Liver (tissue), 8 donors: ENCODE measurements at regions not wholly inside any gene's neighbourhood (a gene's known extent, or its start where the extent isn't known, plus 50 kb on each side); places are given as distances from the start of the nearest gene placed in this dataset.

Source experiments
- DNase-seq: peaks from one replicate; pipeline ENCODE4 v3.0.0-alpha.2; 2017; ENCODE audit warnings: low spot score
- H3K27ac ChIP-seq, 2 donors: one replicate each; pipeline ENCODE4 v1.7.0; 2013; ENCODE audit warnings: inconsistent platforms in 2 of 2, low read length in 2 of 2, control low read depth in 1 of 2, low read depth in 1 of 2, mild to moderate bottlenecking in 1 of 2
- H3K27me3 ChIP-seq, 4 donors: one replicate each; pipeline versions ENCODE4 v1.6.1 to v1.7.0; 2013; ENCODE audit warnings: low read length in 3 of 4, inconsistent platforms in 1 of 4, mild to moderate bottlenecking in 1 of 4, moderate library complexity in 1 of 4; ENCODE audit not compliant: control insufficient read depth in 4 of 4, insufficient read depth in 4 of 4
- H3K36me3 ChIP-seq, 4 donors: one replicate each; pipeline versions ENCODE4 v1.6.1 to v1.7.0; 2013; ENCODE audit warnings: low read length in 3 of 4, mild to moderate bottlenecking in 3 of 4, low read depth in 1 of 4, moderate library complexity in 1 of 4; ENCODE audit not compliant: control insufficient read depth in 4 of 4, insufficient read depth in 3 of 4
- H3K4me1 ChIP-seq, 4 donors: one replicate each; pipeline versions ENCODE4 v1.6.1 to v1.7.0; 2013; ENCODE audit warnings: low read length in 3 of 4, mild to moderate bottlenecking in 3 of 4, moderate library complexity in 1 of 4; ENCODE audit not compliant: control insufficient read depth in 4 of 4, insufficient read depth in 4 of 4
- H3K4me3 ChIP-seq, 3 donors: one replicate each; pipeline versions ENCODE4 v1.6.1 to v1.7.0; 2013; ENCODE audit warnings: low read length in 3 of 3, control low read depth in 1 of 3, low read depth in 1 of 3, mild to moderate bottlenecking in 1 of 3
- H3K9ac ChIP-seq, 2 donors: one replicate each; pipeline ENCODE4 v1.7.0; 2013; ENCODE audit warnings: low read length in 2 of 2, mild to moderate bottlenecking in 2 of 2, moderate library complexity in 2 of 2, control low read depth in 1 of 2, low read depth in 1 of 2
- H3K9me3 ChIP-seq, 4 donors: one replicate each; pipeline versions ENCODE4 v1.6.1 to v1.7.0; 2013; ENCODE audit warnings: low read length in 3 of 4; ENCODE audit not compliant: control insufficient read depth in 4 of 4
- EGR1 ChIP-seq, 2 donors: IDR thresholded peaks; 2 replicates each; pipeline ENCODE4 v1.6.1; 2016 to 2018; ENCODE audit warnings: antibody characterized with exemption in 2 of 2, low read depth in 2 of 2
- FOXA1 ChIP-seq: IDR thresholded peaks from 2 replicates; pipeline ENCODE4 v1.6.1; 2016; ENCODE audit warnings: antibody characterized with exemption
- FOXA2 ChIP-seq: IDR thresholded peaks from 2 replicates; pipeline ENCODE4 v1.6.1; 2016; ENCODE audit warnings: antibody characterized with exemption
- GABPA ChIP-seq, 2 donors: IDR thresholded peaks in 1 of 2; conservative IDR thresholded peaks in 1 of 2; 2 replicates each; pipeline ENCODE4 v1.6.1; 2016; ENCODE audit warnings: antibody characterized with exemption in 2 of 2, mild to moderate bottlenecking in 1 of 2, moderate library complexity in 1 of 2
- HNF4A ChIP-seq, 2 donors: conservative IDR thresholded peaks; 2 replicates each; pipeline ENCODE4 v1.6.1; 2016; ENCODE audit warnings: antibody characterized with exemption in 2 of 2, mild to moderate bottlenecking in 2 of 2
- HNF4G ChIP-seq: IDR thresholded peaks from 2 replicates; pipeline ENCODE4 v1.6.1; 2016; ENCODE audit warnings: antibody characterized with exemption
- JUND ChIP-seq, 2 donors: IDR thresholded peaks; 2 replicates each; pipeline ENCODE4 v1.6.1; 2016; ENCODE audit warnings: antibody characterized with exemption in 2 of 2
- NR2F2 ChIP-seq: IDR thresholded peaks from 2 replicates; pipeline ENCODE4 v1.6.1; 2016; ENCODE audit warnings: antibody characterized with exemption
- RAD21 ChIP-seq, 2 donors: IDR thresholded peaks; 2 replicates each; pipeline ENCODE4 v1.6.1; 2016; ENCODE audit warnings: antibody characterized with exemption in 2 of 2, mild to moderate bottlenecking in 2 of 2
- RXRA ChIP-seq, 2 donors: IDR thresholded peaks; 2 replicates each; pipeline ENCODE4 v1.6.1; 2017 to 2018; ENCODE audit warnings: antibody characterized with exemption in 2 of 2, mild to moderate bottlenecking in 1 of 2
- SP1 ChIP-seq: IDR thresholded peaks from 2 replicates; pipeline ENCODE4 v1.6.1; 2018; ENCODE audit warnings: antibody characterized with exemption, mild to moderate bottlenecking
- TAF1 ChIP-seq: conservative IDR thresholded peaks from 2 replicates; pipeline ENCODE4 v1.6.1; 2016; ENCODE audit warnings: antibody characterized with exemption, mild to moderate bottlenecking
- YY1 ChIP-seq: IDR thresholded peaks from 2 replicates; pipeline ENCODE4 v1.6.1; 2016; ENCODE audit warnings: antibody characterized with exemption, mild to moderate bottlenecking
- WGBS: extraction: QIAGEN DNeasy Blood & Tissue Kit; methylation state at CpG from one replicate; pipeline ENCODE4 v1.1.7; 2013; 5-methylcytosine and 5-hydroxymethylcytosine counted together
- TF ChIP-seq, protein P1 (sequence below): IDR thresholded peaks from 2 replicates; pipeline ENCODE4 v1.6.1; 2016; ENCODE audit warnings: antibody characterized with exemption
- TF ChIP-seq, protein P2 (sequence below): IDR thresholded peaks from 2 replicates; pipeline ENCODE4 v1.6.1; 2016; ENCODE audit warnings: antibody characterized with exemption
- TF ChIP-seq, protein P3 (sequence below): fragments of 150-350 bp; IDR thresholded peaks from 2 replicates; pipeline ENCODE4 v1.5.1; 2017; ENCODE audit warnings: improper control_type of control experiment, low read depth, low read length; ENCODE audit not compliant: missing input control
- TF ChIP-seq, protein P4 (sequence below): IDR thresholded peaks from 2 replicates; pipeline ENCODE4 v1.6.1; 2016; ENCODE audit warnings: antibody characterized with exemption
- donor health status: healthy.
- donor health status: healthy.
- donor health status: healthy.
- donor health status: healthy.
- donor health status: healthy.

DNA sequence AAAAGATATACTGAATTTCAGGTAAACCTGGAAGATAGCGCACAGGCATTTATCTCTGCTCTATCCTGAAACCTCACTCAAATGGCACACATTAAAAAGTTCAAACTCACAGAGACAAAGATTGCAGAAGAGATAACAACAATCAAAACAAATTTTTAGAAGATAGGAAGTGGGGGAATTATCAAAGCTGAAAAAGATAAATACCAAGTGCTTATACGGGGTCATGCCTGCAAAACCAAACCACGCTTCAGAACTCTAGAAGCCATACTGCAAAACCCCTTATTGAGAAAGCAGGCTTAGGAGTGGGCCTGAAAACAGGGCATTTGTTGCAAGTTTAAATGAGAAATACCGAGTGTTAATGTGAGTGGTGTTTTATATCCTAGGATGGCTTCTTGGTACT, 76.8 kb downstream of the BARHL2 start (continued):
- TF ChIP-seq, protein P1, sequence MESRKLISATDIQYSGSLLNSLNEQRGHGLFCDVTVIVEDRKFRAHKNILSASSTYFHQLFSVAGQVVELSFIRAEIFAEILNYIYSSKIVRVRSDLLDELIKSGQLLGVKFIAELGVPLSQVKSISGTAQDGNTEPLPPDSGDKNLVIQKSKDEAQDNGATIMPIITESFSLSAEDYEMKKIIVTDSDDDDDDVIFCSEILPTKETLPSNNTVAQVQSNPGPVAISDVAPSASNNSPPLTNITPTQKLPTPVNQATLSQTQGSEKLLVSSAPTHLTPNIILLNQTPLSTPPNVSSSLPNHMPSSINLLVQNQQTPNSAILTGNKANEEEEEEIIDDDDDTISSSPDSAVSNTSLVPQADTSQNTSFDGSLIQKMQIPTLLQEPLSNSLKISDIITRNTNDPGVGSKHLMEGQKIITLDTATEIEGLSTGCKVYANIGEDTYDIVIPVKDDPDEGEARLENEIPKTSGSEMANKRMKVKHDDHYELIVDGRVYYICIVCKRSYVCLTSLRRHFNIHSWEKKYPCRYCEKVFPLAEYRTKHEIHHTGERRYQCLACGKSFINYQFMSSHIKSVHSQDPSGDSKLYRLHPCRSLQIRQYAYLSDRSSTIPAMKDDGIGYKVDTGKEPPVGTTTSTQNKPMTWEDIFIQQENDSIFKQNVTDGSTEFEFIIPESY = no peak
- TF ChIP-seq JUND (IDR thresholded peaks at IDR 0.05) = no peak
- TF ChIP-seq TAF1 = no peak
- no peak for TF ChIP-seq YY1
- TF ChIP-seq NR2F2 = no peak
- no peak for TF ChIP-seq GABPA (IDR thresholded peaks at IDR 0.05 in 1 of 2, conservative IDR thresholded peaks at IDR 0.05 in 1 of 2)
- no peak for TF ChIP-seq HNF4A (conservative IDR thresholded peaks at IDR 0.05)

DNA sequence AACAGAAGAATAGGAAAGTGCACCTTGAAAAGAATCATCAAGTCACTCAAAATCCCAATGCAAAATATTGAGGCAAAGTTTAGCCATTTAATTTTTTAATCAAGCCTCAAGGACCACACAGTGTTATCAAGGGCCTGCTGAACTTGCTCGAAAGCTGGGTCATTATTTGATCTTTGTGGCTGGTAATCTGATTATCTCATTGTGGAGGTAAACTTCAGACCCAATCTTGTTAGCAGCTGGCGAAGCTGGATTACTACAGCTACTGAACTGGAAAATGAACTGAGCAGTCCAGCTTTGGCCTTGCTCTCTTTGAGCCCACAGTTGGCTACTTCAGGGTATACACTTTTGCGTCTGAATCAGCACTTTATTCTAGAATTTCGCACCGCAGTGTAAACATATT, 94.4 kb downstream of the BARHL2 start:
- Histone ChIP-seq H3K4me1 (no peaks in the 10 kb centered on the region), H3K36me3 (no peaks in the 10 kb centered on the region), H3K9me3 (no peaks in the 10 kb centered on the region), H3K9ac (no peak overlapping the region), H3K4me3 (no peak overlapping the region), H3K27me3 (no peaks in the 10 kb centered on the region), H3K27ac (no peak overlapping the region)
- DNase-seq = no peak
- no peak for TF ChIP-seq FOXA1
- TF ChIP-seq GABPA (IDR thresholded peaks at IDR 0.05 in 1 of 2, conservative IDR thresholded peaks at IDR 0.05 in 1 of 2) = no peak
- no peak for TF ChIP-seq EGR1 (IDR thresholded peaks at IDR 0.05; ENCODE audit: low read depth in 2 of 2)
- TF ChIP-seq, protein P2, sequence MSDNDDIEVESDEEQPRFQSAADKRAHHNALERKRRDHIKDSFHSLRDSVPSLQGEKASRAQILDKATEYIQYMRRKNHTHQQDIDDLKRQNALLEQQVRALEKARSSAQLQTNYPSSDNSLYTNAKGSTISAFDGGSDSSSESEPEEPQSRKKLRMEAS = no peak
- no peak for TF ChIP-seq HNF4G
- TF ChIP-seq, protein P3, sequence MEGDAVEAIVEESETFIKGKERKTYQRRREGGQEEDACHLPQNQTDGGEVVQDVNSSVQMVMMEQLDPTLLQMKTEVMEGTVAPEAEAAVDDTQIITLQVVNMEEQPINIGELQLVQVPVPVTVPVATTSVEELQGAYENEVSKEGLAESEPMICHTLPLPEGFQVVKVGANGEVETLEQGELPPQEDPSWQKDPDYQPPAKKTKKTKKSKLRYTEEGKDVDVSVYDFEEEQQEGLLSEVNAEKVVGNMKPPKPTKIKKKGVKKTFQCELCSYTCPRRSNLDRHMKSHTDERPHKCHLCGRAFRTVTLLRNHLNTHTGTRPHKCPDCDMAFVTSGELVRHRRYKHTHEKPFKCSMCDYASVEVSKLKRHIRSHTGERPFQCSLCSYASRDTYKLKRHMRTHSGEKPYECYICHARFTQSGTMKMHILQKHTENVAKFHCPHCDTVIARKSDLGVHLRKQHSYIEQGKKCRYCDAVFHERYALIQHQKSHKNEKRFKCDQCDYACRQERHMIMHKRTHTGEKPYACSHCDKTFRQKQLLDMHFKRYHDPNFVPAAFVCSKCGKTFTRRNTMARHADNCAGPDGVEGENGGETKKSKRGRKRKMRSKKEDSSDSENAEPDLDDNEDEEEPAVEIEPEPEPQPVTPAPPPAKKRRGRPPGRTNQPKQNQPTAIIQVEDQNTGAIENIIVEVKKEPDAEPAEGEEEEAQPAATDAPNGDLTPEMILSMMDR = no peak
- 87% methylated on average over 5 of the region's 5 CpGs for WGBS

DNA sequence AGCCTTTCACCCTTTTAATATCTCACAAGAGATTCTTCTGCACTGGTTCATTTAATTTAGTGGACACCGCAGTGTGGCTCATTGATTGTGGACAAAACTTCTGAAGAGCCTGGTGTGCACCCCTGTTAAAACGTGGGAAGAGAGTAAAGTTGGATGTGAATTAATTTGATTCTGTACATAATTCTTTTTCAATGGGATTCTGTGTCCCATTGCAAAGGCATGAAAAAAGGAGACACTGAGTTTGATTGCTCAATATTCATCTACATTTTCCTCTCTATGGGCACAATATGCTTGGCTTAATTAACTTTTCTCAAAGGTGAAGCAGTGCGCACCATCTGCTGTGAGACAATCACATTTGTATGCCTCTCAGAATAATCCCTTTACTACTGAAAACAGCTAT, 95.1 kb downstream of the BARHL2 start:
- WGBS = 86% methylated on average over 3 of the region's 3 CpGs
- TF ChIP-seq, protein P3 = no peak
- no peak for TF ChIP-seq FOXA1
- TF ChIP-seq, protein P2 = no peak
- no peak for TF ChIP-seq NR2F2
- no peak for TF ChIP-seq GABPA (IDR thresholded peaks at IDR 0.05 in 1 of 2, conservative IDR thresholded peaks at IDR 0.05 in 1 of 2)
- no peak for TF ChIP-seq RXRA (IDR thresholded peaks at IDR 0.05)
- no peak for TF ChIP-seq HNF4G
- no peak for TF ChIP-seq RAD21 (IDR thresholded peaks at IDR 0.05)
- no peak for TF ChIP-seq FOXA2
- no peak for TF ChIP-seq EGR1 (IDR thresholded peaks at IDR 0.05; ENCODE audit: low read depth in 2 of 2)
- no peak for TF ChIP-seq TAF1
- no peak for TF ChIP-seq SP1
- TF ChIP-seq, protein P4, sequence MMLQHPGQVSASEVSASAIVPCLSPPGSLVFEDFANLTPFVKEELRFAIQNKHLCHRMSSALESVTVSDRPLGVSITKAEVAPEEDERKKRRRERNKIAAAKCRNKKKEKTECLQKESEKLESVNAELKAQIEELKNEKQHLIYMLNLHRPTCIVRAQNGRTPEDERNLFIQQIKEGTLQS = no peak

More for the DNA sequence above, 95.1 kb downstream of the BARHL2 start:
- no peak for DNase-seq
- H3K36me3 ChIP-seq = no peaks in the 10 kb centered on the region
- no peaks in the 10 kb centered on the region for H3K27me3 ChIP-seq
- no peaks in the 10 kb centered on the region for H3K4me1 ChIP-seq
- no peaks in the 10 kb centered on the region for H3K9me3 ChIP-seq
- no peak overlapping the region for H3K27ac ChIP-seq
- no peak overlapping the region for H3K4me3 ChIP-seq
- no peak overlapping the region for H3K9ac ChIP-seq
